COLO829 (cell line): ENCODE measurements at regions not wholly inside any gene's neighbourhood (a gene's known extent, or its start where the extent isn't known, plus 50 kb on each side); places are given as distances from the start of the nearest gene placed in this dataset.

ENCODE experiments used
- DNase-seq: peaks from one replicate; pipeline ENCODE4 v3.0.0; 2012; ENCODE audit warnings: low spot score

DNA sequence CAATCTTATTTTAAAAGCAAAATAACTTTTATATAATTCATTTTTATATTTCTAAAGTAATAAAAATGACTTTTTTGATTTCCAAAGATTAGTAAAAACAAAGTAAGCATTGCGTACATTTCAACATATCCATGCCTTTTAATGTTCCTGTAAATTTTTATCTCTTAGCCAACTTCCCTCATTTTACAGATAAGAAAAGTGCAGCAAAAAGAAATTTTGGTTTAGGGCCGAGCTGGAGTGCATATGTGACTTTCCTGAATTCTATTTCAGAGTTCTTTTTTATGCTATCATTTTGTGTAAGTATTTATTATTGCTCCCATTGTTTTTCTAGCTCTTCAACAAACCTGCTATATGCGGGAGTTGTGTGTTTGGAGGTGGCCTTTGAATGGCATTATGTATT lies 195.3 kb downstream of the NHLRC3 start:
- DNase-seq = no peak

DNA sequence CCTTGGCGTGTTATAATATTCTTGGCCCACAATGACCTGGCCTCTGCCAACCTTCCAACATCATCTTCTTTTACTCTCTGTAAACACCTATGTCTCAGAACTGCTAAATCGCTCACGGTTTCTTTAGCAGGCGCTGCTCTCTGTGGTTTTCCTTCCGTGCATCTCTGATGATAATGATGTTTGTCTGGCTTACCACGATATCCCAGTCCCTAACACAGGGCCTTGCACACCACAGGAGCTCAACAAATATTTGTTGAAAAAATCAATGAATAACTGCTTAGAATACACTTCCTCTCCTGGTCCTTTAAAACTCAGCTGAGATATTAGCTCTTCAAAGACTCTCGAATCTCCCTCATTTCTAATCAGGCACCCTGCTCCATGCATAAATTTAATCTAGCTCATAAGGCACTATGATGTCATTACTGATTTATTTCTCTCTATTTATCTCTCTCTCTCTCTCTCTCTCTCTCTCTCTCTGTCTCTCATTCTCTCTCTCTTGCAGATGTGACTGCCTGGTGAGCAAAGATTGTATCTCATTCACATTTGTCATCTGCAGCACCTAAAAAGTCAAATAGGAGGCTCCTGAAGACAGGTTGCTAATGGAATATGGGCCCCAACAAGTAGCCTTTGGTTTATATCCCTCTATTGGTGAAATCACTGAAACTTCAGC lies 206.4 kb downstream of the NHLRC3 start:
- no peak for DNase-seq

DNA sequence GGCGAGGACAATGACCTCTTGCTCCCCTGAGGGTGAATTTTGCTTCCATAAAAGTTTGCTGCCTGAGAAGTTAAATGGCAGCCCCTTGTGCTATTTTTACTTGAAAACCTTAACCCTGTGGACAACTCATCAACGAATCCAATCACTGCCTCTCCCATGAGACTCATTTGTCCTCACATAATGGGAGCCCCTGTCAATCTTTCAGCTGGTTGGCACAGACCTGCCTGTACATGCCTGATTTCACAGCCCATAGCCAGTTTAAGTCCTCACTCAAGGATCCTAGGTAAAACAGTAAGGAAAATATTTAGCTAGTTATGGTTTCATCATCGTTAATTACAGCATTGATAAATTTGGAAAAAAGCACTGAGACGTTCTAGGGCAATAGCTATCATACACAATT lies 207.4 kb downstream of the NHLRC3 start:
- DNase-seq = peak; percentile 16

DNA sequence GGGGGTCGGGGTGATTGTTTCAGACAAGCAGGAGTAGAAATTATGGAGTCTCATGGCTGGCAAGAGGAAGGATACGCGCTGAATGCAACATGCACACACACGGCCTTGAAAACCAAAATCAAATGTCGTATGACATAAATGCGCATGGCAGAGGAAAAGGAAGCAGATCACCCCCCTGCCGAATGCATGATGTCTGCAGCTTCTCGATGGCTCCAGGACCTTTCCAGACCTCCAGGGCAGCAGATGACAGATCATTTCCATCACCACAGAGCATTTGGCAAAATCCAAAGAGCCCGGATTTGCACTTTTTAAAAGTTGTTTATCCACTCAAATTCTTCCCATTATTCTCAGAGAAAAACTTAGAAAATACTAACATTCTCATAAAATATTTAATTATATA lies 211.7 kb downstream of the NHLRC3 start:
- no peak for DNase-seq

DNA sequence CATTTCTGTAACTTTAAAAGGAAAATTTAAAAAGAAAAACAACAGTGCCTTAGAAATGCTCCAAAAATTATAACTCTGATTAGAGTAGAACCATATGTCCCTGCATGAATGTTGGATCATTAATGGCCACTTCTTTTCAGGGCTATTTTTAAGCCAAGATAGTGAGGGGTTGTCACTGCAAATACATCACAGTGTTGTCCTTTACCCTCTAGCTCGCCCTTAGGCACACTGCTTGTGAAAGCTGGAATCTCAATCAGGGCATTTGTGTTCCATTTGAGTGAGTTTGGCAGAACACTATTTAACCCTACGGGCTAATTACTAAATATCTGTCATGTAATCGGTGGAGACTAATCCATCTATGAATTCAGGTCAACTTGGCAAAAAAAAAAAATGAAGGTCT lies 212.2 kb downstream of the NHLRC3 start:
- DNase-seq = no peak

DNA sequence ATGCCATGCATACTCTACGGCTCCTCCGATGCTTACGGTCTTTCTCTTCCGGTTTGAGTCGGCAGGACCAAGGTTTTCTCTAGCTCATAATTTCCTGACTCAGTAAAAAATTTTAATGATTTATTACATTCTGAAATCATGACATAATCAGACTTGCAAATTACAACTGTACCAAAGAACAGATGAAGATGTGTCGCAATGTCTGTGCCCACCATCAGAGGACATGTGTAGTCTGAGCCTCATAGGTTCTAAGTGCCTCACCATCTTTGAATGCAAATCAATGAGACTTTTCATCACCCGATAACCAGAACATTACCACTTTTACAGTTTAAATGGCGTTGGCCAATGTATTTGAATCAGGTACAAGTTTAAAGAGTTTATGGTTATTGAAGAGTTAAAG lies 213.1 kb downstream of the NHLRC3 start:
- no peak for DNase-seq

DNA sequence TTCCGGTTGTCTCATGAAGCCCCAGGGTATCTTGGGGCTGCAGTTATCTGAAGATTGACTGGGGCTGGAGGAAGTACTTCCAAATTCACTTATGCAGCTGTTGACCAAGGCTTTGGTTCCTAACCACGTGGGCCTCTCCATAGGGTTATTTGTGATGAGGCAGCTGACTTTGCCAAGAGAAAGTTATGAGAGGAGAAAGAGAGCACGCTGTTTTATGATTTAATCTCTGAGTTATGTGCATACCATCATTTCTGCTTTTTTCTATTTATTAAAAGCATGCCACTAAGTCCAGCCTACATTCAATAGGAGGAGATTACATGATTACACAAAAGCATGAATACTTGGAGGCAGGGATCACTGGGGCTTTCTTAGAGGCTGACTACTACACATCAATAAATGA lies 215.5 kb downstream of the NHLRC3 start:
- no peak for DNase-seq

DNA sequence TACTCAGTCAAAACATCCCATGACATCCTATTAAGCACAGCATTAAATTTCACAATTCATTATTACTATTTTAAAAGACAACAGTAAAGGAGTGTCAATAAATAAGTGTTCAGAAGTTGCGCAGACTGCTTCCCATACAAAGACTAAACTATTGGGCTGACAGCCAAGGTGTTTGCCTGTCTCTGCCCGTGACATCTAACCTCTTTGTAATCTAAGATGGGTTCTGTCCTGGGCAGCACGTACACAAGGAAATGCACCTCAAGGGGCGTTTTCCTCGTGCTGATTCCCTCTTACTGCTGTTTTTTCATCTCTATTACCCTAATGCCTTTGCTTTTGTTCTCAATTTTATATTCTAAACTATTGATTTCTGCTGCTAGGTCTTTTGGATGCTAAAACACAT lies 216.3 kb downstream of the NHLRC3 start:
- no peak for DNase-seq

DNA sequence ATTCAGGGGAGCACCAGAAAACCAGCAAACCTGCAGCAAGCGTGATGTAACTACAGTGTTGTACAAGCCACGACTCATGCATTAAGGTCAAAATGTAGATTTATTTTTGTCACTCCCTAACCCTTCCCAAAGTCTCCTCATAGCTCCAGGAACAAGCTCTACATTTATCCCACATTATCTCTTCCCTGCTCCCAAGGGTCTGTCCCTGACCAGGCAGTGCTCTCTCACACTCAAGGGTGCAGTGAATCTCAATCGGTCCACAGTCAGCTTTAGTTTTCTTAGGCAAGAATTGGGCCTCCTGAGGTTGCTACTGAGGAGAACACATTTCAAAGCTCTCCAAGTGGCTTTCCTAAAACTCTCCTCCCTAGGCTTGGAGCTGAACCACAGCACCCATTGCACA lies 219.4 kb downstream of the NHLRC3 start:
- DNase-seq = no peak

DNA sequence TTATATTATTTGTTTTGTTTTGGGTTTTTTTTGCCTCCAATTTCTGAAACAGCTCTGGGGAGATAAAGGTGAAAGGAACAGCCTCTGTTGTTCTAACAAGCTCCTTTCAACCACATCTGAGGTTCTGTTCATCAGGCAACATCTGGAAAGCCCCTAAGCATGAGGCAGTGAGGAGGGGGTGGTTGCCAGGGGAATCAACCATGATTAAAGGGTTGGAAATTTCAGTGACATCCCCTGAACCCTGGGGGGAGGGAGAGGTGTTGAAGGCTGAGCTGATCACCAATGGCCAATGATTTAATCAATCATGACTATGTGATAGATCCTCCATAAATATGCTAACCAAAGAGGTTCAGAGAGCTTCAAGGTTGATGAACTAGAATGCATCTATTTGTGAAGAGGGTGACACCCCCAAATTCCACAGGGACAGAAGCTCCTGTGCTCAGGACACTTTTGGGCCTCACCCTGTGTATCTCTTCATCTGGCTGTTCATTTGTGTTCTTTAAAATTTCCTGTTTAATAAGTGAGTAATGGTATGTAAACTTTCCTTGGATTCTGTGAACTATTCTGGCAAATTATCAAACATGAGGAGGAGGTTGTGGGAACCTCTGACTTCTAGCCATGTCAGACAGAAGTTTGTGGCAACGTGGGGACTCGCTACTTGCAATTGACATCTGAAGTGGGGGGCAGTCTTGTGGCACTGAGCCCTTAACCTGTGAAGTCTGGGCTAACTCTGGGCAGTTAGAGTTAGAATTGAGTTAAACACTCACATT lies 221.3 kb downstream of the NHLRC3 start:
- no peak for DNase-seq

DNA sequence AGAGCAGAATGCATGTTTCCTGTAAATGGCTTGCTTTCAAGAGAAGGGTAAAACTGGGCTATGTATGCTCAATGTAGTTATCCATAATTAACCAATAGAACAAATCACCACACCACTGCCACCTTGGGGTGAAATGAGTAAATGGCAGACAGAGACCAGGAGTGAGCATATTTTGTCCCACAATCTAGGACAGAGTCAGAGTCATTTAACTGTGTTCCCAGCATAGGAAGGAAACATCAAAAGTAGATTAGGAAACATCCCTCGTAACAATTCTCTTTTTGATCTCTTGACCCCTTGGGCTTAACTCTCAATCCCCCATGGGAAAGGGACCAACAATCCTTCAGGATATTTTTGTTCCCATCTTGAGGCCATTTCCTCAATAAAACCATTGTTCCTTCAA lies 224.8 kb downstream of the NHLRC3 start:
- peak; percentile 63 for DNase-seq

DNA sequence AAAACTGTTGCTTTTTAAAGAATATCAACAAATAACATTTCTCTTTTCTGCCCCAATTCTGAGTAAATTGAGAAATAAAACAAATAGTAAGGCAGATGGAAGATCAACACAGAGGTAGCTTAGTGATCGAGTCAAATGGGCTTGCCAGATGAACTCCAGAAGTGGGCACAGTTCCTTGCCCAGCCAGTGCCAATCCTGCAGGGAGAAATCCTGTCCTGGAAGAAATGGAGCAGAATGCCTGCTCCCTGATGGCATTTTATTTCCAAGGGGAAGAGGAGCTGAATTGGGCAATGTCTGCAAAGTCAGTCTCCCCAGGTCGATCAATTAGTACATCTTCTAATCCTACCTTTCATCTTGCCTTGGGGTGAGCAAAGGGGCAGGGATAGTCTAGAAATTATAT lies 225.3 kb downstream of the NHLRC3 start:
- DNase-seq = peak; percentile 8

DNA sequence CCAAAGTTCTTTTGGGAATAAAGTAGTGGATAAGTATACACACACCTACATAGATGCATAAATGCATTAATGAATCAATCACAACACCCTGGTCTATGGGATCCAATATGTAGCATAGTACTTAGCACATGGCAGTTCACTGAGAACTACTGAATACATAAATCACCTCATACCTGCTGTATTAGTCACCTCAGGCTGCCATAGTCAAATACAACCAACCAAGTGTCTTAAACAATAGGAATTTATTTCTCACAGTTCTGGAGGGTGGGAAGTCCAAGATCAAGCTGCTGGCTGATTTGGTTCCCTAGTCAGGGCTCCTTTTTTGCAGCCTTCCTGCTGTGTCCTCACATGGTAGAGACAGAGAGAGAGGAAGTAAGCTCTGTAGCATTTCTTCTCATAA lies 228.2 kb downstream of the NHLRC3 start:
- no peak for DNase-seq

DNA sequence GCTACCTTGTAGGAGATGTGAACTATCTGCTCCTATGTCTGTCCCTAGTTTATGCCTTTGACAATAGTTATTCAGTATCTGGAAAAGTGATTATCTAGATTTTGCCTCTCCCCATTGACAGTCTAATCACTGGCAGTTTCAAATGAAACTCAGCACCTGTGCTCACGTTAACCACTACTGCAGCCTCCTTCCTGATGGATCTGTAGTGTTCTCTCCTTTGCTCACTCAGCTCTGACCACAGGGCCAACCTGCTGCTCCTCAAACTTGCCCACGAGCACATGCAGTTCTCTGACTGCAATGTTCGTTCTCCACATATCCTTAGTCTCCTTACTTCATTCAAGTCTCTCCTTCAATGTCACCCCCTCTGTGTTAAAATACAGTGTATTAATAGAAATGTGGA lies 230.1 kb downstream of the NHLRC3 start:
- DNase-seq = no peak

DNA sequence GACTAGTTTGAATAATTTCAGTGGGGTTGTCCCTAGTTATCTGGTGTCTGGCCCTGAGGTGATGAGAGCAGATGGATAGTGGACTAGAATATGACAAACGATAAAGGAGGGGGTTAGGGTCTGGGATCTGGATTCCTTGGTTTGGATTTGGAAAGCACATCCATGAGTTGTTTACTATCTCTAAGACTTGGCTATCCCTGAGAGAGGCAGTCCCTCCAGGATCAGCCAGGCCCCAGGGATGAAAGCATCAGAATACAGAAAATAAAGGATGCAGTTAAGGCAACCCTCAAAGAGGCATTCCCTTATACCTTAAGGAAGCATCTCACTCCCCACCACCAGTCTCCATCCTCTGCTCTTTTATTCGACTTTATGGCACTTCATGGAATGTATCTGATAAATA lies 230.7 kb downstream of the NHLRC3 start:
- no peak for DNase-seq

DNA sequence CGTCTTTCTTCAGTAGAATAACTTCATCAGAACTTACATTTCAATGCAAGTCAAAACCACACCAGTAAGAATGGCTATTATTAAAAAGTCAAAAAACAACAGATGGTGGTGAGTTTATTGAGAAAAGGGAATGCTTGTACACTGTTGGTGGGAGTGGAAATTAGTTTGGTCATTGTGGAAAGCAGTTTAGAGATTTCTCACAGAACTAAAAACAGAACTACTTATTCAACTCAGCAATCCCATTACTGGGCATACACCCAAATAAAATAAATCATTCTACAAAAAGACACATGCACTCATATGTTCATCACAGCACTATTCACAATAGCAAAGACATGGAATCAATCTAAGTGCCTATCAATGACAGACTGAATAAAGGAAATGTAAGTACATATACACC lies 231.2 kb downstream of the NHLRC3 start:
- DNase-seq = no peak

DNA sequence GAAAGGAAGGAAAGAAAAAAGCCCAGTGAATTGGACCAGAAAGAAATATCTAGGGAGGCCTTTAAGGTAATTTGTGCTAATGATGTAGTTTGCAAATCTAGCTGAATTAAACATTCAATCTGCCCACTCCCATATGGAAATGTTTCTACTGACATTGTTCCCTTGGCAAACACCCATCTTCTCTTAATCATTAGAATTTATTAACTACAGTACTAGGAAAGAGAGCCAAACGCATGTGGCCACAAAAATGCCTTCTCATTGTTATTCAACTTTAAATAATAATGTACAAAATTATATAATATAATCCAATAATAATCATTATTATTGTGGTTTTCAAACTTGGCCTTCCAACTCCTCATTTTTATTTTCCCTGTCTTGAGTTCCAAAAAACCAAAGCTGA lies 234.7 kb downstream of the NHLRC3 start:
- no peak for DNase-seq

DNA sequence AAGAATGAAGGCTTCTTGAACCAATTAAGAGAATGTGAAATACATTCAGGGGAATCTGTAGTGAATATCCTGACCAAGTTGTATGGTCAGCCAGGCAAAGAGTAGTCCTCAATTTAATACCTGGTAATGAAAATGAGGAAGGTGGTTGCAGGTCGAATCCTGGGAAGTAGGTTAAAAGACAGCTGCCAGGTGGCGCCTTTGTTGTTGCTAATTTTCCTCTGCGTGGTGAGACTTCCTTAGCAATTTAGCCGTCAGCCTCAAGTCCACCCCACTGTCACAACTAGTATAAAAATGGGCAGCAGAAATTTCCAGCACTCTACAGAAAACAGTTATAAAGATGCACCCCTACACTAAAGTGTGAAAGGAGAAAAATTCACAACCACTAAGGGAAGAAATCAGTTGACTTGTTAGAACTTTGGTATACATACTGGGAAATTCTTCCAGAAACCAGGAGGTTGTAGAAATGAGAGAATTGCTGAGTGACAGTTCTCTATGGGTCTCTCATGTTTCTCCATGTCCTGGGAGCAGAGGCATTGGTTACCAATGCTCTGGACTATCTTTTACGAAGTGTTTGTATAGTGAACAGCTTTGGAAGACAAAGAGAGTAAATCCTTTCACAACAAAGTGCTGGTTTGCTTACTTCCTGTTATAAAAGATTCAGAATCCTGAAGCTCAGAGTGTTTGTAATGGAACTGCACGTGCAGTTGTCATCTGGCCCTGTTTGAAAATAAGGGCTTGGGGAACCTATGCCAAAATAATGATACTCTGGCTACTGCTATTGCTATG lies 235.9 kb downstream of the NHLRC3 start:
- no peak for DNase-seq

DNA sequence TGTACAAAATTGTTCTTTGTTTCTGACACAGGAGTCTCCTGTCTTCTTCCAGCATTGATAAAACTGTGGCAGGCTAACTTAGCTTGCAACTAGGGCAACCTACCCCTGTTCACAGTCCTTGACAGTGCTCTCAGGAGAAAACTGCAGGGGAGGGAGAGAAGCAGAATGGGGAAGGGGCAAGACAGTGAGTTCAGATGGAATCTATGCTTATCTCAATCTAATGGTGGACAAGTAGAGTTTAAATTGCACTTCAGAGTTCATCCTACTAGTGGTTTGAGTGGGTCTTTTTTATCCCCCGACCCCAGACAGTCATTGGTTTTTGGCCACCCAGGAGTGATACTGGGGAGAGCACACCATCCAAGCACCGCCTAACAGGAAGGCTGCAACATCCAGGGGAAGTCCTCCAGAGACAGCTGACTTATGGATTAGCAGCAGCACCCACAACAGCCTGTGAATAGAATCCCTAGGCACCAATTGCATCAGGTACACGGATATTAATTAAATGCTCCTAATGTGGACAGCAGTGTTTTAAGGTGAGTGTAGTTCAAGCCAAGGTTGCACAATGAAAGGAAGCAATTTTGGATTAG lies 236.6 kb downstream of the NHLRC3 start:
- DNase-seq = no peak

DNA sequence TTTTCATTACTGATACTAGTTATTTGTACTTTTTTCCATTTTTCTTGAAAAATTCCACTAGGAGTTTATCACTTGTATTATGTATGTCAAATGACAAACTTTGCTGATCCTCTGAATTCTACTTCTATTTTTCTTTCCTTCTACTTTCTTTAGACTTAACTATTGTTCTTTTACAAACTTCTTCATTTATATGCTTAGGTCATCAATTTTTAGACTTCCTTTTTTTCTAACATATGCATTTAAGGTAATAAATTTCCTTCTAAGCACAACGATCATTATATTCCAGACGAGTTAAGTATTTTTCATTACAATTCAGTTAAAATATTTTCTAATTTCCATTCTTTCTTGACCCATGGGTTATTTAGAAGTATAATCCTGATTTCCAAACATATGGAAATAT lies 240.8 kb downstream of the NHLRC3 start:
- no peak for DNase-seq

DNA sequence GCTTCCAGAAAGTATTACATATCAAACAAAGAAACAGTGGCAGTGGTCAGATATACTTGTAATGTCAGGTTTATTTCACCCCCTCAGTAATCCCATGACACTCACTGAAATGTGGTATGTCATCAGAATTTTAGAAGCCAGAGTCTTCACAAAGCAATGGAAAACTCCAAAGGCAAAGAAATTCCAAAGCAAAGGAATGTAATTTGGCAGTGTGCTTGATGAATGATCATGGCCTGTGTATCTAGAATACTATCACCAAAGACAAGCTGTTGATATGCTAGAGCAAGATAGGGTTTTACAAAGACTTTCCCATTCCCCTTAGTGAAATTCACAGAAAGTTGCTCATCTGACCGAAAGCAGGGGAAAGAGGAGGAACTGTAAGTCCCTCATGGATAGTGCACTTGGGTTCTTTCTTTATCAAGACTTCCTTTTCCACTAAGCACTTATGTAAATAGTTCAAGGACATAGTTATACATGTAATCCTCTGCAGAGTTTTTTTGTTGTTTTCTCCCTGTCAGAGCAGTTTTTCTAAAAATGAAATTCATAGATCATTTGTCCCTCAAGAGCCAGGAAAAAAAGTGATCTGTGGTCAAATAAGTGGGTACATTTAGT lies 243.4 kb downstream of the NHLRC3 start:
- no peak for DNase-seq

DNA sequence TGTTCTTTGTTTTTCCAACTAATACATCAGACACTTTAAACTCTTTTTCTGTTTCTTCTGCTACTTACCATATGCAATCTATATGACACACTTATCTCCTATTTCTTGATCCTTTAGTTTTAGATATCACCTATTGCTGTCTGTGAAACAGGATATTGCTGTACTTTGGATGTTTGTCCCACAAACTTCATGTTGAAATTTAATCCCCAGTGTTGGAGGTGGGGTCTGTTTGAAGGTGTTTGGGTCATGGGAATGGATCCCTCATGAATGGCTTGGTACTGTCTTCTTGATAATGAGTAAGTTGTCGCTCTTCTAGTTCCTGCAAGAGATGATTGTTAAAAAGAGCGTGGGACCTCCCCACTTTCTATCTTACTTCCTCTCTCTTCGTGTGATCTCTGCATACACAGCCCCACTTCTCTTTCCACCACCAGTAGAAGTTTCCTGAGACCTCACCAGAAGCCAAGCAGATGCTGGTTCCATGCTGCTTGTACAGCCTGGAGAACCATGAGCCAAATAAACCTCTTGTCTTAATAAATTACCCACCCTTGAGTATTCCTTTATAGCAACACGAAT lies 244.2 kb downstream of the NHLRC3 start:
- no peak for DNase-seq
